Stomach (tissue), 8 donors: ENCODE measurements at regions not wholly inside any gene's neighbourhood (a gene's known extent, or its start where the extent isn't known, plus 50 kb on each side); places are given as distances from the start of the nearest gene placed in this dataset.

ENCODE experiments used
- DNase-seq, 2 donors: peaks; one replicate each; pipeline versions ENCODE4 v3.0.0 to v3.0.0-alpha.2; 2013 to 2019
- H3K27ac ChIP-seq, 5 donors: fragments of 200-600 bp in 4 of 5; sonication (generic) in 4 of 5; one replicate each; pipeline ENCODE4 v1.5.1; 2013 to 2019; ENCODE audit warnings: mild to moderate bottlenecking in 1 of 5, moderate library complexity in 1 of 5
- H3K27me3 ChIP-seq, 3 donors: fragments of 200-600 bp; sonication (generic); one replicate each; pipeline ENCODE4 v1.5.1; 2017 to 2019; ENCODE audit warnings: mixed run types in 1 of 3
- H3K36me3 ChIP-seq, 4 donors: fragments of 200-600 bp; sonication (generic); 1 replicate in 3 of 4; 2 replicates in 1 of 4; pipeline ENCODE4 v1.5.1; 2016 to 2019
- H3K4me1 ChIP-seq, 4 donors: fragments of 200-600 bp; sonication (generic); one replicate each; pipeline ENCODE4 v1.5.1; 2016 to 2019
- H3K4me3 ChIP-seq, 4 donors: fragments of 200-600 bp; sonication (generic) in 3 of 4; one replicate each; pipeline ENCODE4 v1.5.1; 2016 to 2019; ENCODE audit warnings: mild to moderate bottlenecking in 1 of 4
- H3K9me3 ChIP-seq, 4 donors: fragments of 200-600 bp; sonication (generic); one replicate each; pipeline ENCODE4 v1.5.1; 2016 to 2019
- EP300 ChIP-seq: sonication (generic); formaldehyde crosslinking; IDR thresholded peaks from one replicate; pipeline ENCODE4 v1.6.1; 2017; ENCODE audit warnings: antibody characterized with exemption
- POLR2A ChIP-seq, 4 donors: fragments of 450-650 bp; IDR thresholded peaks; one replicate each; pipeline ENCODE4 v1.6.1; 2016; ENCODE audit warnings: antibody characterized with exemption in 4 of 4, control low read depth in 2 of 4, mild to moderate bottlenecking in 1 of 4, moderate library complexity in 1 of 4
- POLR2AphosphoS5 ChIP-seq, 3 donors: sonication (generic); formaldehyde crosslinking; IDR thresholded peaks; one replicate each; pipeline ENCODE4 v1.6.1; 2016; ENCODE audit warnings: antibody characterized with exemption in 3 of 3
- WGBS, 5 donors: extraction: QIAGEN DNeasy Blood & Tissue Kit in 3 of 5; methylation state at CpG; one replicate each; pipeline versions ENCODE4 v1.1.5 to v1.1.7; 2013 to 2018; 5-methylcytosine and 5-hydroxymethylcytosine counted together
- intact Hi-C: fragments of 100-400 bp; cut with DNase I; formaldehyde crosslinking; loops from one replicate; pipeline ENCODE4 v1.15.1; 2023; ENCODE audit warnings: low total_unique reads
- TF ChIP-seq, protein P1 (sequence below), 7 experiments: fragments of 450-650 bp in 4 of 7; fragments of 200-600 bp in 3 of 7; sonication (generic) in 3 of 7; IDR thresholded peaks; one replicate each; pipeline ENCODE4 v1.5.1; 2016 to 2019; ENCODE audit warnings: antibody characterized with exemption in 7 of 7, control low read depth in 2 of 7, mild to moderate bottlenecking in 1 of 7
- donor health status: healthy with polysubstance abuse.
- donor health status: Bipolar disorder and iron deficiency.
- donor health status: healthy.

DNA sequence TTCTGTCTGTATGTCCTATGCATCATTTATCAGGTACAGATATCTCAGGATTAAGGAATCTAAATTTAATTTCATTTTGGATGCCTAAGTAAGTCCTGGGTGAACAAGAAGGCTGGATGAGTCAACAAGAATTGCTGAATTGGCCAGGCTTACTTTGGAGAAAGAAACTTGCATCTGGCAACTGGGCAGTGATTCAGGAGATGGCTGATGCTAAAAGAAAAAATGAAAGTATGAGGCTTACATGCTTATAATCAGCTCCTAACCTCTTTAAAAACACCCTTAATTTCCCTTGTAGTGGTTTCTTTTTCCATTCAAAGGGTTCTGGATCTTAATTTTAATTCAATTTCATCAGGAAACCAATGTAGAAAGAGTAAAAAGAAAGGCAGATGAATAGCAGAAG lies 228.8 kb upstream of the PEX5L start:
- no peaks in the 10 kb centered on the region for H3K36me3 ChIP-seq
- H3K4me3 ChIP-seq, result no peak overlapping the region
- H3K4me1 ChIP-seq, result no peaks in the 10 kb centered on the region
- intact Hi-C loops, result no loop called here
- H3K9me3 ChIP-seq, result peaks cover 0 to 20% (median 14%) of the 10 kb centered on the region in 4 donors
- TF ChIP-seq POLR2A (IDR thresholded peaks at IDR 0.05) (no peak), POLR2AphosphoS5 (IDR thresholded peaks at IDR 0.05) (no peak), EP300 (no peak)
- TF ChIP-seq, protein P1, sequence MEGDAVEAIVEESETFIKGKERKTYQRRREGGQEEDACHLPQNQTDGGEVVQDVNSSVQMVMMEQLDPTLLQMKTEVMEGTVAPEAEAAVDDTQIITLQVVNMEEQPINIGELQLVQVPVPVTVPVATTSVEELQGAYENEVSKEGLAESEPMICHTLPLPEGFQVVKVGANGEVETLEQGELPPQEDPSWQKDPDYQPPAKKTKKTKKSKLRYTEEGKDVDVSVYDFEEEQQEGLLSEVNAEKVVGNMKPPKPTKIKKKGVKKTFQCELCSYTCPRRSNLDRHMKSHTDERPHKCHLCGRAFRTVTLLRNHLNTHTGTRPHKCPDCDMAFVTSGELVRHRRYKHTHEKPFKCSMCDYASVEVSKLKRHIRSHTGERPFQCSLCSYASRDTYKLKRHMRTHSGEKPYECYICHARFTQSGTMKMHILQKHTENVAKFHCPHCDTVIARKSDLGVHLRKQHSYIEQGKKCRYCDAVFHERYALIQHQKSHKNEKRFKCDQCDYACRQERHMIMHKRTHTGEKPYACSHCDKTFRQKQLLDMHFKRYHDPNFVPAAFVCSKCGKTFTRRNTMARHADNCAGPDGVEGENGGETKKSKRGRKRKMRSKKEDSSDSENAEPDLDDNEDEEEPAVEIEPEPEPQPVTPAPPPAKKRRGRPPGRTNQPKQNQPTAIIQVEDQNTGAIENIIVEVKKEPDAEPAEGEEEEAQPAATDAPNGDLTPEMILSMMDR (IDR thresholded peaks at IDR 0.05), result no peak
- no peak overlapping the region for H3K27ac ChIP-seq
- DNase-seq, result peak in 1 of 2 donors; percentile 6
- no peaks in the 10 kb centered on the region for H3K27me3 ChIP-seq

DNA sequence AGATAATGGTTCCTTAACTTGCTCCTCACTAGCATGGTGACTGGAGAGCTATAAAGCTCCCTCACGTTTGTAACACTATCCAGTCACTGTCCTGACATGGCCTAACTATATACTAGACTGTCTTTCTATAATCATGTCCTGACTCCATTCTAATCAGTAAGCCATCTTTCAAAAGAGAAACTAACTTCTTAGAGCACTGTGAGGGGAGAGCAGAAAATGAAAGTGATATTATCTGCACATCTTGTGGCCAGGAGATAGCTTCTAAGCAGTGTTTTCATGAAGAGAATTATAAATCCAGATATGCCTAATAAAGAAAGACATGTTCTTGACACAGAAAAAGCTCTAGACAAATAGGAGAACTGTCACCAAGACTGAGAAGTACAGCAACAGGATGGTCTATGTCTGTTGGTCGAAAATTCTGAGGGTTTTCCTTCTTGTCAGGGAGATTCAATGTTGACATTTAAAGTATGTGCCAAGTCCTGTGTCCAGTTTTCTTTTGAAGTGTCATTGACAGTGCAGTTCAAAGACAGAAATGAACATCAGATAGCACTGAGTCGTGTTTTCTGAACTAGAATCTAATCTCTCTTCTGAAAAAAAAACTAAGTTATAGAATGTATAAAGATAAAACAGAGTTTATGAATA lies 230.6 kb upstream of the PEX5L start:
- no peaks in the 10 kb centered on the region for H3K4me1 ChIP-seq
- intact Hi-C loops, result no loop called here
- no peak for DNase-seq
- no peak overlapping the region for H3K4me3 ChIP-seq
- H3K9me3 ChIP-seq, result peaks cover 0 to 3% (median 1%) of the 10 kb centered on the region in 4 donors
- H3K27me3 ChIP-seq, result no peaks in the 10 kb centered on the region
- no peak overlapping the region for H3K27ac ChIP-seq
- no peaks in the 10 kb centered on the region for H3K36me3 ChIP-seq
- TF ChIP-seq POLR2A (IDR thresholded peaks at IDR 0.05) (no peak), POLR2AphosphoS5 (IDR thresholded peaks at IDR 0.05) (no peak), EP300 (no peak)
- TF ChIP-seq, protein P1 (IDR thresholded peaks at IDR 0.05), result no peak
- WGBS, 5 donors, result 37 to 58% (median 42%) methylated on average over 3 of the region's 3 CpGs

DNA sequence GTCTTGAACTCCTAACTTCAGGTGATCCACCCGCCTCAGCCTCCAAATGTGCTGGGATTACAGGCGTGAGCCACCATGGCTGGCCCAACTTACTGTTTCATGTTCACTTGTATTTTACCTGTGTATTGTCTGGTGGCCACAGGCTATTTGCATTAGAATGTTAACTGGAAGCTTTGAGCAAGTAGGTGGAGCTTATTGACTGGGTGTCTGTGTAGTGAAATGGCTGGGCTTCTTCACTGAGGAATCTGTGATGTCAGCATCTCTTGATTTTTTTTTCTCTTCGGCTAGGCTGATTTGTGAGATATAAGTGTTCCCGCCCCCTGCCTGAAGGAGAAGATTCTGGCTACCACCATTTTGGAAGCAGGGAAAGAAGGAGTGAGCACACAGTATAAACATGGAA lies 237.8 kb upstream of the PEX5L start:
- no peak overlapping the region for H3K27ac ChIP-seq
- no peaks in the 10 kb centered on the region for H3K36me3 ChIP-seq
- peaks cover 0 to 5% (median 0%) of the 10 kb centered on the region in 4 donors for H3K9me3 ChIP-seq
- intact Hi-C loops, result no loop called here
- TF ChIP-seq POLR2AphosphoS5 (IDR thresholded peaks at IDR 0.05) (no peak), POLR2A (IDR thresholded peaks at IDR 0.05) (no peak), EP300 (no peak)
- TF ChIP-seq, protein P1 (IDR thresholded peaks at IDR 0.05), result no peak
- H3K27me3 ChIP-seq, result no peaks in the 10 kb centered on the region
- WGBS, 5 donors, result 75 to 94% (median 85%) methylated on average over 4 of the region's 4 CpGs
- no peak overlapping the region for H3K4me3 ChIP-seq
- no peak for DNase-seq
- H3K4me1 ChIP-seq, result no peaks in the 10 kb centered on the region

DNA sequence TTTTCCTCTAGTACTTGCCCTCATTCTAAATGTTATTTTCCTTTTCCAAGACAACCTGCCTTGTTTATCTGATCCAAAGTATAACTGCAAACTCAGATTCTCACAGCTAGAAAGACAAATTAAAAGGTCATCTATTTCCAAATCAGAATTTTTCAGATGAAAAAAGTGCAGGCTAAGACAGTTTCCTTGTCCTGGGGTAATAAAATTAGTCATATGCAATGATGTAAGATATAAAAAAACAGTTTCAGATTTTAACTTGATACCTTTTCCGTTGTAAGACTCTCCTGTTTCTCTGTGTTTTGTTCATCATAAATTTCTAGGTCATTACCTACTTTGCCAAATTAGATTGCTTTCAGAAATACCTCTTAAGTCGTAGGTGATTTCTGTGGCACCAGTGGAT lies 238.4 kb upstream of the PEX5L start:
- no peak for DNase-seq
- H3K27me3 ChIP-seq, result no peaks in the 10 kb centered on the region
- intact Hi-C loops, result no loop called here
- H3K4me3 ChIP-seq, result no peak overlapping the region
- no peak overlapping the region for H3K27ac ChIP-seq
- peaks cover 0 to 5% (median 0%) of the 10 kb centered on the region in 4 donors for H3K9me3 ChIP-seq
- WGBS, 5 donors, result 70 to 86% (median 79%) methylated on average over 2 of the region's 2 CpGs
- H3K4me1 ChIP-seq, result no peaks in the 10 kb centered on the region
- no peaks in the 10 kb centered on the region for H3K36me3 ChIP-seq
- TF ChIP-seq, protein P1 (IDR thresholded peaks at IDR 0.05), result no peak
- no peak for TF ChIP-seq EP300
- TF ChIP-seq POLR2A (IDR thresholded peaks at IDR 0.05), result no peak
